ENCODE measurements at regions not wholly inside any gene's neighbourhood (a gene's known extent, or its start where the extent isn't known, plus 50 kb on each side); places are given as distances from the start of the nearest gene placed in this dataset.
"Not testable (repeated sequence)": the region's sequence is repeated elsewhere in the genome, so short reads cannot be mapped to it uniquely, and the experiment has no call there.

DNA sequence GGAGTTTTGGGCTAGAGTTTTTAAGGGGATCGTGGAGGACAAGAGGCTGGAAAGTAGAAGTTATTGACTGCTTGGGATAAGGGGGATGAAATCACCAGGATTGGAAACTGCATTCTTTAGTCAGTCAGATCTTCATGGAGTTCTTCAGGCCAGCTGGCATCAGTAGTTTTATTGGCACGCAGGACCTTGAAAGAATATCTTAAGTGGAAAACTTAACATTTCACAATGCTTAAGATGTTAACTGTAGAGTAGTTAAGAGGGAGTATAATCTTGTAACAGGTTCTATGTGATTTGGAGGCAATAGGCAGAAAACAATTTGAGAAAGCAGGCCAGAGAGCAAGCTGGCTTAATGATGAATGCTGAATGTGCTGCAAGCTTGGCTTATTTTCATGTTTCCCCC lies 300.4 kb upstream of the KCNH7 start:
- no peaks in the 10 kb centered on the region for H3K27me3 ChIP-seq (ENCODE audit: control insufficient read depth, insufficient read depth, low read length)
- CTCF ChIA-PET, result no interaction called here
- no peak overlapping the region for H3K4me3 ChIP-seq (ENCODE audit: low read depth, low read length)
- TF ChIP-seq CTCF (IDR thresholded peaks at IDR 0.05; ENCODE audit: insufficient read depth, low read depth, low read length), result no peak
- no peaks in the 10 kb centered on the region for H3K36me3 ChIP-seq (ENCODE audit: control insufficient read depth, insufficient read depth, low read length)
- no peak for DNase-seq (ENCODE audit: low read depth)
- POLR2A ChIA-PET, result no interaction called here

- no peaks in the 10 kb centered on the region for H3K36me3 ChIP-seq (ENCODE audit: control insufficient read depth, insufficient read depth, low read length)
- H3K4me3 ChIP-seq (ENCODE audit: low read depth, low read length), result no peak overlapping the region
- ChIA-PET CTCF (no interaction called here), POLR2A (interaction anchor here (0.6 kb wide), 1 partner anchor 10 kb away, joined by 3 read pairs; no protein-coding TSS in a partner anchor)
- no peak for DNase-seq (ENCODE audit: low read depth)
- H3K27me3 ChIP-seq (ENCODE audit: control insufficient read depth, insufficient read depth, low read length), result no peaks in the 10 kb centered on the region
- no peak for TF ChIP-seq CTCF (IDR thresholded peaks at IDR 0.05; ENCODE audit: insufficient read depth, low read depth, low read length)
Observed at GRCh38 chr2:163135256-163135655, 296.7 kb upstream of the KCNH7 start.

DNA sequence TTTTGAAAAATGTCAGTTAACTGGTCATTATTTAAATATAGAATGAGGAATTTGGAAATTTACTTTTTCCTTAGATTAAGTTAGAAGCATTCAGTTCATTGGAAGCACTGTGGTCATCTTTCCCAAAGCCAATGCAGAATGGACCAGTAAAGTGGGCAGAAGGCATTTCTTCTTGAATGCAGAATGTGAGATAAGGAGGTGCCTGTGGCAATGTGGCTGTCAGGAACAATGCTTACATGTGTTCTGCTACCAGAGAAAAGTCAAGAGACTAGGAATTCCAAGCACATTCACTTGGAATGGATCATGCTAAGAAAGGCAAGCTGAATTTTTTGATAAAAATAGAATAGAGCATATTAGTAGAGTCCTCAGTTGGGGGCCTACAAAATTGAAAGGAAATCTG lies 295.0 kb upstream of the KCNH7 start:
- H3K4me3 ChIP-seq (ENCODE audit: low read depth, low read length), result no peak overlapping the region
- no peak for DNase-seq (ENCODE audit: low read depth)
- H3K36me3 ChIP-seq (ENCODE audit: control insufficient read depth, insufficient read depth, low read length), result no peaks in the 10 kb centered on the region
- no peak for TF ChIP-seq CTCF (IDR thresholded peaks at IDR 0.05; ENCODE audit: insufficient read depth, low read depth, low read length)
- ChIA-PET POLR2A (no interaction called here), CTCF (interaction anchor here (1.1 kb wide), 1 partner anchor 25 kb away, joined by 3 read pairs; no protein-coding TSS in a partner anchor)
- no peaks in the 10 kb centered on the region for H3K27me3 ChIP-seq (ENCODE audit: control insufficient read depth, insufficient read depth, low read length)

DNA sequence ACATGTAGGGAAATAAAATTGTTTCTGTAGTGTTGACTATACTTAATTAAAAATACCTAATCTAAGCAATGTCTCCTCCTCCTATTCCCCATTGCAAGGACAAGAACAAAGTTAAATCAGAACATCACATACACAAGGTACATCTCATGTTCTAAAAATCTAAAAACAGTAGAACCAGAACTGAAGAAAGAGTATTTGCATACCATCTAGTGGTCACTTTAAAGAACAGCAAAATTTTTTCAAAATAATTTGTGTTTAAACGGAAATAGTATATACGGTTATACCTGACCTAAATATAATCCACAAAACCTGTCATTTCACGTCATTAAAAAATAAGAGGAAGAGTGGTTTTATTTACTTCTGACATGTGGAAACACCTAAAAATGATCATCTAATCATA lies 294.3 kb upstream of the KCNH7 start:
- DNase-seq (ENCODE audit: low read depth), result no peak
- Histone ChIP-seq H3K27me3 (ENCODE audit: control insufficient read depth, insufficient read depth, low read length) (no peaks in the 10 kb centered on the region), H3K4me3 (ENCODE audit: low read depth, low read length) (no peak overlapping the region), H3K36me3 (ENCODE audit: control insufficient read depth, insufficient read depth, low read length) (no peaks in the 10 kb centered on the region)
- ChIA-PET POLR2A (no interaction called here), CTCF (no interaction called here)
- peak; percentile 43 for TF ChIP-seq CTCF (IDR thresholded peaks at IDR 0.05; ENCODE audit: insufficient read depth, low read depth, low read length)

DNA sequence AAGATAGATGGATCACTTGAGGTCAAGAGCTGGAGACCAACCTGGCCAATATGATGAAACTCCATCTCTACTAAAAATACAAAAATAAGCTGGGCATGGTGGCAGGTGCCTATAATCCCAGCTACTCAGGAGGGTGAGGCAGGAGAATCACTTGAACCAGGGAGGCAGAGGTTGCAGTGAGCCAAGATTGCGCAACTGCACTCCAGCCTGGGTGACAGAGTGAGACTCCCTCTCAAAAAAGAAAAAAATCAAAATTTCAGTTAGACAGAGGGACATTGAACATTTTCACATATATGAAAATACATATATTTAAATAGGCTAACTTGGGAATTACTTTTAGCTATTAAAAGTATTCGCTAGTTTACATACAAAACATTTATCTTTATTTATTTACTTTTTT lies 293.6 kb upstream of the KCNH7 start:
- POLR2A ChIA-PET; H3K4me3 ChIP-seq (ENCODE audit: low read depth, low read length); CTCF ChIA-PET; H3K36me3 ChIP-seq (ENCODE audit: control insufficient read depth, insufficient read depth, low read length); DNase-seq (ENCODE audit: low read depth); H3K27me3 ChIP-seq (ENCODE audit: control insufficient read depth, insufficient read depth, low read length): not testable (repeated sequence)

GRCh38 chr2:163123526-163123925 lies 285.0 kb upstream of the KCNH7 start:
- Histone ChIP-seq H3K4me3 (ENCODE audit: low read depth, low read length) (no peak overlapping the region), H3K36me3 (ENCODE audit: control insufficient read depth, insufficient read depth, low read length) (no peaks in the 10 kb centered on the region), H3K27me3 (ENCODE audit: control insufficient read depth, insufficient read depth, low read length) (no peaks in the 10 kb centered on the region)
- ChIA-PET CTCF (no interaction called here), POLR2A (no interaction called here)
- DNase-seq (ENCODE audit: low read depth), result no peak
- no peak for TF ChIP-seq CTCF (IDR thresholded peaks at IDR 0.05; ENCODE audit: insufficient read depth, low read depth, low read length)
